ENCODE measurements at regions not wholly inside any gene's neighbourhood (a gene's known extent, or its start where the extent isn't known, plus 50 kb on each side); places are given as distances from the start of the nearest gene placed in this dataset.

GRCh38 chr4:111231281-111231680 lies 608.4 kb upstream of the PITX2 start:
- Histone ChIP-seq H3K27ac (ENCODE audit: low read length) (no peak overlapping the region), H3K27me3 (ENCODE audit: control insufficient read depth, insufficient read depth, low read length) (no peaks in the 10 kb centered on the region), H3K36me3 (ENCODE audit: control insufficient read depth, insufficient read depth, low read length) (no peaks in the 10 kb centered on the region), H3K4me1 (ENCODE audit: control insufficient read depth, insufficient read depth, low read length) (no peaks in the 10 kb centered on the region), H3K4me3 (ENCODE audit: low read depth in 2 of 2, low read length in 2 of 2) (no peak overlapping the region), H3K9me3 (ENCODE audit: control insufficient read depth, insufficient read depth, low read depth, low read length) (no peaks in the 10 kb centered on the region)
- TF ChIP-seq CTCF (IDR thresholded peaks at IDR 0.05) (no peak), REST (IDR thresholded peaks at IDR 0.05; ENCODE audit: insufficient read depth in 1 of 2, low read depth in 2 of 2, low read length in 1 of 2) (no peak), POLR2AphosphoS5 (IDR thresholded peaks at IDR 0.05; ENCODE audit: low read depth, low read length) (no peak), TCF7L2 (IDR thresholded peaks at IDR 0.05; ENCODE audit: low read depth, low read length) (no peak), SIN3A (IDR thresholded peaks at IDR 0.05; ENCODE audit: borderline replicate concordance, insufficient read depth, low read depth, low read length) (no peak)
- ChIA-PET POLR2A (no interaction called here), CTCF (no interaction called here)
- in situ Hi-C loops (cut with HindIII; ENCODE audit: low pct_unique_long_range_greater_than_20kb, low sequenced_read_pairs) (no loop called here), intact Hi-C loops (cut with micrococcal nuclease; ENCODE audit: unreplicated experiment) (no loop called here)
- ATAC-seq = no peak
- DNase-seq (ENCODE audit: low read depth, low spot score) = no peak
- BruUV-seq (replicated peaks) = no TSS peak

GRCh38 chr4:111234939-111235338 lies 612.1 kb upstream of the PITX2 start:
- POLR2A ChIA-PET = no interaction called here
- Histone ChIP-seq H3K27me3 (ENCODE audit: control insufficient read depth, insufficient read depth, low read length) (no peaks in the 10 kb centered on the region), H3K4me1 (ENCODE audit: control insufficient read depth, insufficient read depth, low read length) (no peaks in the 10 kb centered on the region), H3K4me3 (ENCODE audit: low read depth in 2 of 2, low read length in 2 of 2) (no peak overlapping the region), H3K9me3 (ENCODE audit: control insufficient read depth, insufficient read depth, low read depth, low read length) (no peaks in the 10 kb centered on the region), H3K27ac (ENCODE audit: low read length) (no peak overlapping the region), H3K36me3 (ENCODE audit: control insufficient read depth, insufficient read depth, low read length) (no peaks in the 10 kb centered on the region)
- TF ChIP-seq CTCF (IDR thresholded peaks at IDR 0.05) (no peak), TCF7L2 (IDR thresholded peaks at IDR 0.05; ENCODE audit: low read depth, low read length) (no peak), REST (IDR thresholded peaks at IDR 0.05; ENCODE audit: insufficient read depth in 1 of 2, low read depth in 2 of 2, low read length in 1 of 2) (no peak), POLR2AphosphoS5 (IDR thresholded peaks at IDR 0.05; ENCODE audit: low read depth, low read length) (no peak), SIN3A (IDR thresholded peaks at IDR 0.05; ENCODE audit: borderline replicate concordance, insufficient read depth, low read depth, low read length) (no peak)
- DNase-seq (ENCODE audit: low read depth, low spot score) (no peak), ATAC-seq (no peak)
- in situ Hi-C loops (cut with HindIII; ENCODE audit: low pct_unique_long_range_greater_than_20kb, low sequenced_read_pairs) = no loop called here
- BruUV-seq (replicated peaks) = no TSS peak
- CTCF ChIA-PET = no interaction called here
- intact Hi-C loops (cut with micrococcal nuclease; ENCODE audit: unreplicated experiment) = no loop called here
